T47D (cell line): ENCODE measurements at regions not wholly inside any gene's neighbourhood (a gene's known extent, or its start where the extent isn't known, plus 50 kb on each side); places are given as distances from the start of the nearest gene placed in this dataset.

Source experiments
- DNase-seq, 2 experiments: peaks; one replicate each; pipeline versions ENCODE4 v3.0.0 to v3.0.0-alpha.2; 2011 to 2012; ENCODE audit warnings: low read depth in 1 of 2, low spot score in 1 of 2
- JUND ChIP-seq: IDR thresholded peaks from 2 replicates; pipeline ENCODE4 v1.6.1; 2012; ENCODE audit warnings: low read depth
- in situ Hi-C: cut with HindIII; loops from 2 replicates; pipeline ENCODE4 v1.10.0; 2016; ENCODE audit warnings: low sequenced_read_pairs, low pct_unique_long_range_greater_than_20kb

GRCh38 chr1:5430911-5431697 lies 561.1 kb downstream of the NPHP4 start:
- TF ChIP-seq JUND, result no peak
- in situ Hi-C loops, result no loop called here
- no peak for DNase-seq

- no peak for DNase-seq
- in situ Hi-C loops, result no loop called here
- no peak for TF ChIP-seq JUND
Measured at GRCh38 chr1:5430136-5430535, 562.1 kb downstream of the NPHP4 start.

- no peak for DNase-seq
- TF ChIP-seq JUND, result no peak
- in situ Hi-C loops, result no loop called here
Measured at GRCh38 chr1:5428351-5428750, 563.9 kb downstream of the NPHP4 start.

- in situ Hi-C loops, result no loop called here
- no peak for TF ChIP-seq JUND
- DNase-seq, result no peak
Measured at GRCh38 chr1:5427026-5427613, 565.1 kb downstream of the NPHP4 start.

GRCh38 chr1:5424802-5425703 lies 567.2 kb downstream of the NPHP4 start:
- no peak for DNase-seq
- TF ChIP-seq JUND, result no peak
- in situ Hi-C loops, result no loop called here

GRCh38 chr1:5423109-5423508 lies 569.1 kb downstream of the NPHP4 start:
- in situ Hi-C loops, result no loop called here
- TF ChIP-seq JUND, result no peak
- no peak for DNase-seq

GRCh38 chr1:5419501-5419900 lies 572.7 kb downstream of the NPHP4 start:
- TF ChIP-seq JUND, result no peak
- DNase-seq, result no peak
- in situ Hi-C loops, result no loop called here

GRCh38 chr1:5416518-5416917 lies 575.7 kb downstream of the NPHP4 start:
- in situ Hi-C loops, result no loop called here
- no peak for TF ChIP-seq JUND
- DNase-seq, result no peak

- DNase-seq, result no peak
- in situ Hi-C loops, result no loop called here
- no peak for TF ChIP-seq JUND
Measured at GRCh38 chr1:5415606-5416005, 576.6 kb downstream of the NPHP4 start.

GRCh38 chr1:5410652-5411051 lies 581.6 kb downstream of the NPHP4 start:
- no peak for TF ChIP-seq JUND
- in situ Hi-C loops, result no loop called here
- DNase-seq, result no peak

- DNase-seq, result no peak
- in situ Hi-C loops, result no loop called here
- no peak for TF ChIP-seq JUND
Measured at GRCh38 chr1:5408401-5408800, 583.8 kb downstream of the NPHP4 start.

GRCh38 chr1:5405263-5405662 lies 587.0 kb downstream of the NPHP4 start:
- no peak for TF ChIP-seq JUND
- DNase-seq, result no peak
- in situ Hi-C loops, result no loop called here
